B cell (primary cell): ENCODE measurements at regions not wholly inside any gene's neighbourhood (a gene's known extent, or its start where the extent isn't known, plus 50 kb on each side); places are given as distances from the start of the nearest gene placed in this dataset.

Source experiments
- ATAC-seq: fragments of 200-7000 bp; cut with Tn5 transposase; one replicate; pipeline ENCODE4 v1.10.0; 2021; ENCODE audit warnings: low read depth, mild to moderate bottlenecking, moderate number of reproducible peaks, moderate library complexity
- CTCF ChIA-PET: fragments of 350-600 bp; sonication (Branson Sonifier 250); formaldehyde crosslinking; loops from one replicate; lab custom pipeline; 2021; ENCODE audit warnings: antibody characterized with exemption, inconsistent platforms; lab: Charles Lee
- POLR2A ChIA-PET: fragments of 350-600 bp; sonication (Branson Sonifier 250); formaldehyde crosslinking; loops from one replicate; lab custom pipeline; 2021; ENCODE audit warnings: antibody characterized with exemption; lab: Charles Lee
- DNase-seq: peaks from one replicate; pipeline ENCODE4 v3.0.0; 2013
- H2AFZ ChIP-seq: 2 replicates; pipeline ENCODE4 v1.6.1; 2012; ENCODE audit warnings: mild to moderate bottlenecking, low read depth, low read length; ENCODE audit not compliant: insufficient read depth, poor library complexity, severe bottlenecking
- H3K27ac ChIP-seq, 2 donors: 1 replicate in 1 of 2; 2 replicates in 1 of 2; pipeline ENCODE4 v1.5.1; 2012 to 2013; ENCODE audit warnings: low read length in 2 of 2, mild to moderate bottlenecking in 2 of 2, moderate library complexity in 1 of 2
- H3K27me3 ChIP-seq, 4 experiments: fragments of 200-600 bp in 1 of 4; sonication (generic) in 1 of 4; replicated peaks in 1 of 4; 1 replicate in 2 of 4; 2 replicates in 2 of 4; pipeline versions ENCODE4 v1.6.1 to v1.7.0; 2013 to 2016; ENCODE audit warnings: low read length in 3 of 4, mild to moderate bottlenecking in 2 of 4, mixed read lengths in 1 of 4, moderate library complexity in 1 of 4; ENCODE audit not compliant: insufficient read depth in 4 of 4, control insufficient read depth in 3 of 4; ENCODE audit errors: control extremely low read depth in 1 of 4
- H3K36me3 ChIP-seq, 2 experiments: replicated peaks in 1 of 2; 1 replicate in 1 of 2; 2 replicates in 1 of 2; pipeline versions ENCODE4 v1.6.1 to v1.7.1; 2013; ENCODE audit warnings: low read length in 1 of 2; ENCODE audit not compliant: insufficient read depth in 2 of 2, control insufficient read depth in 1 of 2; ENCODE audit errors: control extremely low read depth in 1 of 2, extremely low read depth in 1 of 2
- H3K4me1 ChIP-seq, 2 donors: fragments of 200-600 bp in 1 of 2; sonication (generic) in 1 of 2; 1 replicate in 1 of 2; 2 replicates in 1 of 2; pipeline versions ENCODE4 v1.5.1 to v1.6.1; 2013 to 2017; ENCODE audit warnings: low read length in 2 of 2; ENCODE audit not compliant: control insufficient read depth in 2 of 2, insufficient read depth in 2 of 2
- H3K4me2 ChIP-seq: replicated peaks from 2 replicates; pipeline ENCODE3; 2012; ENCODE audit warnings: mild to moderate bottlenecking, low read depth, low read length; ENCODE audit not compliant: poor library complexity, severe bottlenecking
- H3K4me3 ChIP-seq, 5 experiments: fragments of 200-600 bp in 1 of 5; sonication (generic) in 1 of 5; 1 replicate in 3 of 5; 2 replicates in 2 of 5; pipeline versions ENCODE4 v1.5.1 to v1.7.0; 2011 to 2016; ENCODE audit warnings: low read length in 4 of 5, mild to moderate bottlenecking in 4 of 5, low read depth in 2 of 5, control low read depth in 1 of 5, moderate library complexity in 1 of 5; ENCODE audit not compliant: insufficient read depth in 1 of 5; ENCODE audit errors: control extremely low read depth in 1 of 5, extremely low read depth in 1 of 5
- H3K79me2 ChIP-seq: fragments of 200-600 bp; sonication (generic); one replicate; pipeline ENCODE4 v1.6.0; 2016; ENCODE audit warnings: low read length; ENCODE audit not compliant: control insufficient read depth, insufficient read depth
- H3K9ac ChIP-seq: fragments of 200-600 bp; sonication (generic); 2 replicates; pipeline ENCODE4 v1.6.1; 2017; ENCODE audit warnings: mild to moderate bottlenecking, low read length, moderate library complexity
- H3K9me3 ChIP-seq, 3 donors: one replicate each; pipeline versions ENCODE4 v1.6.1 to v1.7.1; 2013; ENCODE audit warnings: low read length in 2 of 3; ENCODE audit not compliant: control insufficient read depth in 2 of 3, insufficient read depth in 1 of 3; ENCODE audit errors: control extremely low read depth in 1 of 3
- H4K20me1 ChIP-seq: 2 replicates; pipeline ENCODE4 v1.6.0; 2012; ENCODE audit warnings: mild to moderate bottlenecking, low read length; ENCODE audit not compliant: insufficient read depth, control insufficient read depth, poor library complexity, severe bottlenecking
- H3K27ac Mint-ChIP-seq: one replicate; pipeline ENCODE4 v1.8.0; 2021; ENCODE audit warnings: mixed read lengths
- H3K27me3 Mint-ChIP-seq: one replicate; pipeline ENCODE4 v1.8.0; 2021; ENCODE audit warnings: mixed read lengths
- H3K4me1 Mint-ChIP-seq: one replicate; pipeline ENCODE4 v1.8.0; 2021; ENCODE audit warnings: mixed read lengths
- H3K4me3 Mint-ChIP-seq: one replicate; pipeline ENCODE4 v1.8.0; 2021; ENCODE audit warnings: mixed read lengths
- H3K9me3 Mint-ChIP-seq: one replicate; pipeline ENCODE4 v1.8.0; 2022; ENCODE audit warnings: mixed read lengths; ENCODE audit not compliant: insufficient read depth
- EZH2 ChIP-seq: IDR thresholded peaks from 2 replicates; pipeline ENCODE4 v1.6.1; 2012; ENCODE audit warnings: borderline replicate concordance, low read depth, mild to moderate bottlenecking, moderate library complexity, low read length; ENCODE audit not compliant: insufficient read depth, poor library complexity, severe bottlenecking
- WGBS: methylation state at CpG from one replicate; pipeline ENCODE4 v1.1.5; 2013; ENCODE audit warnings: missing lambda C conversion rate; ENCODE audit not compliant: insufficient coverage; 5-methylcytosine and 5-hydroxymethylcytosine counted together
- intact Hi-C: fragments of 100-400 bp; cut with micrococcal nuclease; formaldehyde crosslinking; loops from one replicate; pipeline ENCODE4 v1.10.0; 2022
- TF ChIP-seq, protein P1 (sequence below): fragments of 200-600 bp; IDR thresholded peaks from one replicate; pipeline ENCODE4 v1.8.0; 2022; ENCODE audit warnings: antibody characterized with exemption, mild to moderate bottlenecking

DNA sequence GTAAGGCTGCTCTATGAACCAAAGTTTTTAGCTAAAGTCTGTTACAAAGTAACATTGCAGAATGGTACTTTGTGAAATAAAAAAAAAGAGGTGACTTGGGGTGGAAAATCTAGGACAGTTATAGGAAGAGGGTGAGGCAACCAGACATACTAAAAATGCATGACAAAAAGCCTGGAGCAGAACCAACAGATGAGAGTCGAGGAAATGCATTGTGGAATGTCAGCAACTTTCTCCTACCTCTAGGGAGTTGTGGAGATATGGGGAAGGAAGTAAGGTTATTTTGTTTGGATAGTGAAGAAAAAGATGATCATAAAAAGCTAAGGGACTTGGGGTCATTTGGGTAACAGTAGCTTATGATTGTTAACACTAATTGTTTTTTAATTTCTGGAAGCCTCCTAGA, 295.6 kb downstream of the S1PR1 start:
- ATAC-seq (no peak), DNase-seq (no peak)
- Histone ChIP-seq H3K4me2 (no peak overlapping the region), H3K27ac (no peak overlapping the region), H3K9me3 (peaks cover 0 to 3% (median 1%) of the 10 kb centered on the region in 3 donors), H3K9ac (no peak overlapping the region), H3K79me2 (no peaks in the 10 kb centered on the region), H3K4me3 (no peak overlapping the region), H3K4me1 (no peaks in the 10 kb centered on the region), H3K36me3 (no peaks in the 10 kb centered on the region), H2AFZ (no peak overlapping the region), H4K20me1 (no peaks in the 10 kb centered on the region), H3K27me3 (peaks cover 0 to 11% (median 3%) of the 10 kb centered on the region in 4 experiments)
- WGBS: no CpG with 5 or more reads among the region's 1 CpG
- POLR2A ChIA-PET: no interaction called here
- TF ChIP-seq, protein P1, sequence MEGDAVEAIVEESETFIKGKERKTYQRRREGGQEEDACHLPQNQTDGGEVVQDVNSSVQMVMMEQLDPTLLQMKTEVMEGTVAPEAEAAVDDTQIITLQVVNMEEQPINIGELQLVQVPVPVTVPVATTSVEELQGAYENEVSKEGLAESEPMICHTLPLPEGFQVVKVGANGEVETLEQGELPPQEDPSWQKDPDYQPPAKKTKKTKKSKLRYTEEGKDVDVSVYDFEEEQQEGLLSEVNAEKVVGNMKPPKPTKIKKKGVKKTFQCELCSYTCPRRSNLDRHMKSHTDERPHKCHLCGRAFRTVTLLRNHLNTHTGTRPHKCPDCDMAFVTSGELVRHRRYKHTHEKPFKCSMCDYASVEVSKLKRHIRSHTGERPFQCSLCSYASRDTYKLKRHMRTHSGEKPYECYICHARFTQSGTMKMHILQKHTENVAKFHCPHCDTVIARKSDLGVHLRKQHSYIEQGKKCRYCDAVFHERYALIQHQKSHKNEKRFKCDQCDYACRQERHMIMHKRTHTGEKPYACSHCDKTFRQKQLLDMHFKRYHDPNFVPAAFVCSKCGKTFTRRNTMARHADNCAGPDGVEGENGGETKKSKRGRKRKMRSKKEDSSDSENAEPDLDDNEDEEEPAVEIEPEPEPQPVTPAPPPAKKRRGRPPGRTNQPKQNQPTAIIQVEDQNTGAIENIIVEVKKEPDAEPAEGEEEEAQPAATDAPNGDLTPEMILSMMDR: no peak
- no peak for TF ChIP-seq EZH2
- CTCF ChIA-PET: no interaction called here
- H3K27me3 Mint-ChIP-seq: peaks cover 27% of the 10 kb centered on the region
- no peak overlapping the region for H3K27ac Mint-ChIP-seq
- intact Hi-C loops: no loop called here
- no peaks in the 10 kb centered on the region for H3K4me1 Mint-ChIP-seq
- H3K4me3 Mint-ChIP-seq: no peak overlapping the region
- no peaks in the 10 kb centered on the region for H3K9me3 Mint-ChIP-seq

DNA sequence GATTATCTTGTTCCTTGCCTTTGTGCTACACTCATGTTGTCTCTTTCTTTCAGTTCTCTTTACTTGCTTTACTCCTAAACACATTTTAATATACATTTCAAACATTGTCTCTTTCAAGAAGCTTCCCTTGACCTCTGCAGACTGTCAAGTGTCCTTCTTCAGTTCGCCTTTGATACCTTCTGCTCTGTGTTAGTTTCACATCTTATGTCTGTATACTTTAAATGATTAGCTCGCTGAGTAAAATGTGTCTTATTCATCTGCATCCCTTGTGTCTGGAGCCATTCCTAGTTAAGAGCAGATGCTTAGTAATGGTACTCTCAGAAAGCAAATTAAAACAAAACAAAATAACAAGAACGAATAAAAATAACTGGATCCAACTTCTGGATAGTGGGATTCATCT, 303.3 kb downstream of the S1PR1 start:
- POLR2A ChIA-PET: no interaction called here
- no peak overlapping the region for H3K4me2 ChIP-seq
- H4K20me1 ChIP-seq: no peaks in the 10 kb centered on the region
- H3K4me3 ChIP-seq: no peak overlapping the region
- no peaks in the 10 kb centered on the region for H3K4me1 Mint-ChIP-seq
- no peaks in the 10 kb centered on the region for H3K4me1 ChIP-seq
- no peak overlapping the region for H3K9ac ChIP-seq
- TF ChIP-seq, protein P1: no peak
- TF ChIP-seq EZH2: no peak
- H3K4me3 Mint-ChIP-seq: no peak overlapping the region
- CTCF ChIA-PET: interaction anchor here (0.9 to 1.5 kb wide), 2 partner anchors 10 kb away, joined by 3 to 4 read pairs; no protein-coding TSS in a partner anchor
- H3K79me2 ChIP-seq: no peaks in the 10 kb centered on the region
- H3K36me3 ChIP-seq: no peaks in the 10 kb centered on the region
- intact Hi-C loops: no loop called here
- H3K27me3 ChIP-seq: no peaks in the 10 kb centered on the region
- DNase-seq (no peak), ATAC-seq (no peak)
- no peak overlapping the region for H3K27ac ChIP-seq
- H3K9me3 ChIP-seq: no peaks in the 10 kb centered on the region
- no peak overlapping the region for H2AFZ ChIP-seq
- H3K27me3 Mint-ChIP-seq: peaks cover 22% of the 10 kb centered on the region
- H3K27ac Mint-ChIP-seq: no peak overlapping the region
- WGBS: no CpG with 5 or more reads among the region's 3 CpGs
- H3K9me3 Mint-ChIP-seq: peaks cover 3% of the 10 kb centered on the region
